Body of pancreas (tissue), 4 donors: ENCODE measurements at regions not wholly inside any gene's neighbourhood (a gene's known extent, or its start where the extent isn't known, plus 50 kb on each side); places are given as distances from the start of the nearest gene placed in this dataset.

Source experiments
- ATAC-seq: fragments of 150-250 bp; one replicate; pipeline ENCODE4 v1.9.1; 2016
- DNase-seq, 4 donors: peaks; one replicate each; pipeline ENCODE4 v3.0.0-alpha.2; 2019
- H3K27ac ChIP-seq, 4 donors: fragments of 200-600 bp; sonication (generic); 1 replicate in 3 of 4; 2 replicates in 1 of 4; pipeline versions ENCODE4 v1.5.1 to v1.6.1; 2016 to 2019; ENCODE audit warnings: mild to moderate bottlenecking in 1 of 4, mixed read lengths in 1 of 4, moderate library complexity in 1 of 4
- H3K27me3 ChIP-seq, 2 donors: fragments of 200-600 bp; sonication (generic); one replicate each; pipeline ENCODE4 v1.6.0; 2016; ENCODE audit warnings: mild to moderate bottlenecking in 1 of 2
- H3K36me3 ChIP-seq, 2 donors: fragments of 200-600 bp; sonication (generic); replicated peaks in 1 of 2; 2 replicates each; pipeline ENCODE4 v1.5.1; 2016; ENCODE audit warnings: low read depth in 2 of 2; ENCODE audit not compliant: insufficient read depth in 1 of 2
- H3K4me1 ChIP-seq: fragments of 200-600 bp; sonication (generic); one replicate; pipeline ENCODE4 v1.6.0; 2016
- H3K4me3 ChIP-seq, 2 donors: fragments of 200-600 bp; sonication (generic); 1 replicate in 1 of 2; 2 replicates in 1 of 2; pipeline ENCODE4 v1.5.1; 2016 to 2019
- H3K9me3 ChIP-seq, 3 donors: fragments of 200-600 bp; sonication (generic); 1 replicate in 2 of 3; 2 replicates in 1 of 3; pipeline ENCODE4 v1.5.1; 2016
- CTCF ChIP-seq, 7 experiments: fragments of 450-650 bp in 4 of 7; fragments of 200-600 bp in 3 of 7; sonication (generic) in 3 of 7; IDR thresholded peaks; one replicate each; pipeline ENCODE4 v1.5.1; 2016 to 2019; ENCODE audit warnings: antibody characterized with exemption in 7 of 7
- POLR2A ChIP-seq, 3 donors: fragments of 450-650 bp; IDR thresholded peaks; one replicate each; pipeline ENCODE4 v1.6.1; 2016; ENCODE audit warnings: antibody characterized with exemption in 3 of 3, mild to moderate bottlenecking in 2 of 3
- WGBS, 2 donors: methylation state at CpG; one replicate each; pipeline ENCODE4 v1.1.5; 2017; 5-methylcytosine and 5-hydroxymethylcytosine counted together
- intact Hi-C: fragments of 100-400 bp; cut with DNase I; formaldehyde crosslinking; loops from one replicate; pipeline ENCODE4 v1.15.1; 2023

GRCh38 chr5:56481428-56482357, 248.6 kb upstream of the ANKRD55 start:
- peak; percentile 51 for ATAC-seq
- 8 to 13% methylated on average over 24 to 26 of the region's 26 CpGs for WGBS, 2 donors

GRCh38 chr5:56480705-56481427, 247.7 kb upstream of the ANKRD55 start:
- WGBS, 2 donors, result 0% methylated on average over 20 to 56 of the region's 62 CpGs
- H3K4me1 ChIP-seq, result peaks cover 47% of the 10 kb centered on the region

More at GRCh38 chr5:56481428-56482357, 248.6 kb upstream of the ANKRD55 start:
- TF ChIP-seq POLR2A (IDR thresholded peaks at IDR 0.05) (peak in 2 of 3 donors; percentile 28 to 30), CTCF (IDR thresholded peaks at IDR 0.05) (peak in 4 of 7 experiments; percentile 5 to 20 (median 14))
- Histone ChIP-seq H3K4me1 (peaks cover 38% of the 10 kb centered on the region), H3K36me3 (no peaks in the 10 kb centered on the region), H3K9me3 (no peaks in the 10 kb centered on the region), H3K27ac (peak overlapping the region; percentile 45 to 94 (median 89)), H3K4me3 (peak overlapping the region; percentile 20 to 46), H3K27me3 (no peaks in the 10 kb centered on the region)
- DNase-seq, result peak; percentile 42 to 57 (median 51)
- intact Hi-C loops, result no loop called here

DNA sequence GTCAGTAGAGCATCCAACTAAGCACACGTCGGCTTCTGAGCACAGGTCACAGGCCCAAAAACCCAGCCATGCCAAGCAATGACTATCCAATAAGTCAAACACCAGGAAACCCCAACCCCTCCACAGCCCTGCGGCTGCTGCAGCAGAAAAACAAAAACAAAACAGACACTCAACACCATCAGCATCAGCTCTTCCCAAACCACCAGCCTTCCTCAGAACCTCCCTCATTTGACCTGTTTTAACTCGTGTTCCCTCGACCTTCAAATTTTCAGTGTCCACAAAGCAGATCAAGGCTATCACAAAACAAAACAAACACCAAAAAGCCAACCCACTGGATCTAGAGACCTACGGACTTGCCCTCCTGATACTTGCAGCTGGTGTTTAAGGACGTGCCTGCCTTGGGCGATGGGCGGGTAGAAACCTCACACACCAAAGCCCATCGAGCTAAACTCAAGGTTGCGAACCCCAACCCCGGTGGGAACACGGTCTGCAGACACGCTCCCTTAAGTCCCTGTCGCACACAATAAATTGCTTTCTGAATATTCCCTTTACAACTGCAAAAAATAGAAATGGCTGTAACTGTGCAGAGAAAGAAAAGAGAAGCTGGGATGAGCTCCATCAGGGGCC, 247.1 kb upstream of the ANKRD55 start:
- Histone ChIP-seq H3K9me3 (no peaks in the 10 kb centered on the region), H3K4me1 (peaks cover 49% of the 10 kb centered on the region), H3K36me3 (no peaks in the 10 kb centered on the region), H3K27ac (peak overlapping the region; percentile 45 to 94 (median 89)), H3K4me3 (peak overlapping the region in 1 of 2 donors; percentile 20), H3K27me3 (no peaks in the 10 kb centered on the region)
- ATAC-seq (peak; percentile 26), DNase-seq (peak in 3 of 4 donors; percentile 18 to 26 (median 21))
- TF ChIP-seq CTCF (IDR thresholded peaks at IDR 0.05) (no peak), POLR2A (IDR thresholded peaks at IDR 0.05) (no peak)
- intact Hi-C loops, result no loop called here
- WGBS, 2 donors, result 5 to 19% methylated on average over 15 of the region's 15 CpGs

More at GRCh38 chr5:56480705-56481427, 247.7 kb upstream of the ANKRD55 start:
- DNase-seq (peak; percentile 43 to 62 (median 50)), ATAC-seq (peak; percentile 79)
- Histone ChIP-seq H3K36me3 (no peaks in the 10 kb centered on the region), H3K27me3 (no peaks in the 10 kb centered on the region), H3K27ac (peak overlapping the region; percentile 45 to 94 (median 89)), H3K9me3 (no peaks in the 10 kb centered on the region), H3K4me3 (peak overlapping the region; percentile 20 to 46)
- intact Hi-C loops, result no loop called here
- peak in 2 of 3 donors; percentile 41 to 44 for TF ChIP-seq POLR2A (IDR thresholded peaks at IDR 0.05)
- no peak for TF ChIP-seq CTCF (IDR thresholded peaks at IDR 0.05)

GRCh38 chr5:56479696-56480077, 246.6 kb upstream of the ANKRD55 start:
- no peaks in the 10 kb centered on the region for H3K27me3 ChIP-seq
- no peak overlapping the region for H3K4me3 ChIP-seq
- no peaks in the 10 kb centered on the region for H3K9me3 ChIP-seq
- DNase-seq (no peak), ATAC-seq (no peak)
- peak overlapping the region; percentile 45 to 94 (median 89) for H3K27ac ChIP-seq
- H3K4me1 ChIP-seq, result peaks cover 49% of the 10 kb centered on the region
- H3K36me3 ChIP-seq, result no peaks in the 10 kb centered on the region
- 23 to 25% methylated on average over 9 of the region's 9 CpGs for WGBS, 2 donors
- TF ChIP-seq CTCF (IDR thresholded peaks at IDR 0.05) (no peak), POLR2A (IDR thresholded peaks at IDR 0.05) (no peak)
- intact Hi-C loops, result no loop called here
